ENCODE measurements at regions not wholly inside any gene's neighbourhood (a gene's known extent, or its start where the extent isn't known, plus 50 kb on each side); places are given as distances from the start of the nearest gene placed in this dataset.

DNA sequence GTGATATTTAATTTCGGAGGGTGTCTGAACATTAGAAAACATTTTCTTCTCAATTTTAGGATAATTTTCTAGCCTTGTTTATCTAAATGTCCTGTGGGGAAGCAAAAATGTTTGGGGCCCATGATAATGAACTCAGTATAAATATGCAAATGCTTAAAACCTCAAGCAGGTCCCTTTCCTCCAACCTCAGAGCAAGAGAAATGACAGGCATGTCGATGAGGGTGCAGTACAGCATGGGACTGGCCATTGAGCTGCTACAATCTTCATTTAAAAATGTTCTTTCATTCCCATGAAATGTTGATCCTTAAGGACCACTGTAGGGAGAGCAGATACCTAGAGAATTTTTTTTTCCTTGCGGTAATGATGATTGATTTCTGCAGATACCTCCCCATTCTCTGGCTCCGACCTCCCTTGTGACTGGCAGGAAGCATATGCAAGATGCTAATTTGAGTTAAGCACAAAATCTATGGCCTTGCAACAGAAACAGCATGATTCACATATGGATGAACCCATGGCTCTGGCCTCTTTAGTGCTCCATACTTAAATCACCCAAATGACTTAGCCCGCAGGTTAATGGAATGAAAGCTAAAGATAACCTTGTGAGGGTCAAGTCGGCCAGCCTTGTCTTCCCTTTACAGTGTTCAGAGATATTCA, 243.3 kb downstream of the SOX4 start:
- FAIRE-seq (no peak), DNase-seq (ENCODE audit: insufficient read length, low spot score) (no peak)
- no peak for TF ChIP-seq POLR2A (IDR thresholded peaks at IDR 0.05; ENCODE audit: low read depth, low read length)

DNA sequence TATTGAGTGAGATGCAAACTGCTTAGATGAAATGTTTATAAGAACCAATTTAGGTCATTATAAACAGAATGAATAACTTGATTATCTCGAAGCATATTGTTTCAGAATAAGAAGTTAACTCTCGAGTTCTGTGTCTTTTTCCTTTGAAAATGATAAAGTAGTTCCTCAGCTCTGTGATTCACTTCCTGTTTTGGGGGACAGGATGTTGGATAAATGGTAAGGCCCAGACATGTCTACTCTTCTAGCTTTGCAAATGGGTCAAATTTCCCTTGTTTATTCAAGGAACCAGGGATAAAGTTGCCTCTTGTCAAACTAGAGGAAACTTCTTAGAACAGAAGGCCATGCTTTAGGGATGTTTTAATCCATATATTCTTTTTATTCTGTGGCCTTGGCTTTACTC, 246.9 kb downstream of the SOX4 start:
- no peak for TF ChIP-seq POLR2A (IDR thresholded peaks at IDR 0.05; ENCODE audit: low read depth, low read length)
- DNase-seq (ENCODE audit: insufficient read length, low spot score) (no peak), FAIRE-seq (peak; percentile 66)

DNA sequence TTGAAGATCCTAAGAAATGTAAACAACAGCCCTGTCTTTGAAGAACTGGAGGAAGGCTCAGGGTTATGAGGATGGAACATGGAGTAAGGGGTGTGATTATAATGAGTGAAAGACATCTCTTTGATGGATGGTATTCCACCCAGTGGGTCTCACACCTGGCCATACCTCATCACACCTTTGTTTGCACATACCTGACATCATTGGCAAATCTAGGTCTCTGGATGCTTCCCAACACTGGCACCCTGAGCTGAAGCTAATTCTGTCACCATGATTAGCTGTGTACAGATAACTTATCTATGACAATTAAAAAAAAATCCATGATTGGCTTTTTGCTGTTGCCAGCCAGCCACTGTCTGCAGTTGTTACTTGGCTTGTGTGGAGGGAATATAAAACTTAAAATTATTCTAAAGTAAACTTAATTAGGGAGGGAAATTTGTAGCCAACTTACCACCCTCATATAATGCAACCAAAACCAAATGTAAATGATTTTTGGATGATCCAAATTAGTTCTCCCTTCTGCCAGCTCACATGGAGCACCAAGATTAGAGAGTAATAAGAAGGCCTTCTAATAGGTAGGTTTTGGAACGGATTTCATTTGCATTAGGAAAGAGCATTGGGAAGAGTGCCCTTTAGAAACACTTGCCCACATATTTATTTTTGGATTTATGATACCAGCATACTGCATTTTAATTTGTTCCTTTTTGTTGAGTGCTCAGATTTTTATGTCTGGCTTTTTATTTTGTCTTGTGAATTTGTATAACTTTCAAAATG, 249.5 kb downstream of the SOX4 start:
- no peak for FAIRE-seq
- no peak for TF ChIP-seq POLR2A (IDR thresholded peaks at IDR 0.05; ENCODE audit: low read depth, low read length)

DNA sequence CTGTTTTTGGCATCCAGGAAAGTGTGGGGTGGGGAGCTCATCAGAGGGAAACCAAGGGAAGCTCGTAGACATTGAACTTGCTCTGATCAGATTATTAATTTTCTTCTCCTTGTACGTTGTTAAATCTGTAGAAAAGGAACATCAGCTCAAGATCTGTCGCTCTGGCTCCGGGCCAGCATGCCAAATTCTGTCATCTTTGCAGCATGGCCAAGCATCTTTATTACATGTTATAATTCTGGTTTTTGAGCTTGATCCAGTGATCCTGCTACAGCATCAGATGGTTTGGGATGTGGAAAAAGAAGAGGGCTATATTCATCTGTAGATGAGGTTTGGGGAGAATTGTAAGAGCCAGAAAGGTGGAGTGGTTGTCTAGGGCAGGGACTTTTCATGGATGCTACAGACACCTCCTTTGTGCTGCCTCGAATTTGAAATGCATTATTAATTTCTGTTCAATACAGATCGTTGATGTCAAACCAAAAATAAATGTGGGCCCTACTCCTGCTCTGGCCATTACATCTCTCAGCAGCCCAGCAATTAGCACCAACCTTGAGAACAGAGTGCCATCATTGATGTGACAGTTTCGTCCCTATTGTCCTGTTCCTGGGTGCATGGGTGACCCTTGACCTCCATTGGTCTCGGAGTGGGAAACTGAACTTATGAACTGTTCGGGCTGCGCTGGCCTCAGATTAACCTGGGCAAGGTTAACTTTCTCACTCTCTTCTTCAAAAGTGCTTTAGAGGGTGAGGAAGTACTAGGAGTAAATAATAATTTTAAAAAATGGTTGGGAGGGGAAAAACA, 250.8 kb downstream of the SOX4 start:
- no peak for FAIRE-seq
- TF ChIP-seq POLR2A (IDR thresholded peaks at IDR 0.05; ENCODE audit: low read depth, low read length): no peak
- DNase-seq (ENCODE audit: insufficient read length, low spot score): no peak

More for the DNA sequence above, 249.5 kb downstream of the SOX4 start:
- no peak for DNase-seq (ENCODE audit: insufficient read length, low spot score)

DNA sequence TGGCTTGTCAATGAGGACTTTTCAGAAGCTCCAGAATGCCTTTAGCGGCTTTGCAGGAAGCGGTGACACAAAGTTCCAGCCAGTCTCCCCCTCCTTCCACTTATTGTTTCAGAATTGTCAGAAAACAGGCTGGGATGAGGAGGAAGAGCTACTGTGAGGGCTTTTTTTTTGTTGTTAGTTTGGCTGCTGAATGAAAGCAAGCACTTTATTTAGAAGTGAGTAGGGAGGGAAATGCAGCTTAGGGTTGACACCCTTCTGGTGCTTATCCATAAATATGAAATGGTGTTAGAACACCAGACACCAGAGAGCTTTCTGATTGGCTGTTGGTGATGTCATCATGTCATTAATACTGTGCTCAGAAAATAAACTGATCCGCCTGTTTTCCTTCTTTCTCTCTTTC, 251.5 kb downstream of the SOX4 start:
- DNase-seq (ENCODE audit: insufficient read length, low spot score): no peak
- no peak for TF ChIP-seq POLR2A (IDR thresholded peaks at IDR 0.05; ENCODE audit: low read depth, low read length)
- no peak for FAIRE-seq

DNA sequence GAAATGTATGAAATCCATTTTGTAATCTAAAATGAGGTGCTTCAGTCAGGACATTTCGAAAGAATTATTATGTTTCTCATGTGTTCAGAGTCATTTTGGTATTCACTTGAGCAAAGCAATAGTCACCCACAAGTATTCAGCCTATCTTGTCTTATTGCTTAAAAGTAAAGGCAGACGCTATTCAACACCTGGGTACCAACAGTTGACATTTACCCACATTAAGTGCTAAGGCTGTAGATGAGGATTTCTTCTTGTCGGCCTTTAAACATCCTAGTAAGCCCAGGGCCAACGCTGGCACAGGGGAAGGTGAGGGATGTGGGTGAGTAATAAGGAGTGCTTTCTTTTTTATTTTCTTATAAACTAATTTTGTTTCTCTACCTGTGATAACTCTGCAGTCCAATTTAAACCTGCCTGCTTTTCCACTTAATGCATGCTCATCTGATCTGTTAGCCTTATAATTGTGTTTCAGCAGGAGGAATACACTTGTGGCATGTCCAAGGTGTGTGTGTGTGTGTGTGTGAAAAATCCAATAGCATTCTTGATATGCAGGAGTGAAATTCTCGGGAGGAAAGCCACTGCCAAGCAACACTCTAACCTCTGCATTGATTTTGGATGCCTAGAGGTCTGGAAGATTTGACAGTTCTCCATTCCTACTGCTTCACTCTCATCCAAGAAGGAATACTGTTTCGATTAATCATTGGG, 252.0 kb downstream of the SOX4 start:
- no peak for TF ChIP-seq POLR2A (IDR thresholded peaks at IDR 0.05; ENCODE audit: low read depth, low read length)
- FAIRE-seq (no peak), DNase-seq (ENCODE audit: insufficient read length, low spot score) (no peak)

DNA sequence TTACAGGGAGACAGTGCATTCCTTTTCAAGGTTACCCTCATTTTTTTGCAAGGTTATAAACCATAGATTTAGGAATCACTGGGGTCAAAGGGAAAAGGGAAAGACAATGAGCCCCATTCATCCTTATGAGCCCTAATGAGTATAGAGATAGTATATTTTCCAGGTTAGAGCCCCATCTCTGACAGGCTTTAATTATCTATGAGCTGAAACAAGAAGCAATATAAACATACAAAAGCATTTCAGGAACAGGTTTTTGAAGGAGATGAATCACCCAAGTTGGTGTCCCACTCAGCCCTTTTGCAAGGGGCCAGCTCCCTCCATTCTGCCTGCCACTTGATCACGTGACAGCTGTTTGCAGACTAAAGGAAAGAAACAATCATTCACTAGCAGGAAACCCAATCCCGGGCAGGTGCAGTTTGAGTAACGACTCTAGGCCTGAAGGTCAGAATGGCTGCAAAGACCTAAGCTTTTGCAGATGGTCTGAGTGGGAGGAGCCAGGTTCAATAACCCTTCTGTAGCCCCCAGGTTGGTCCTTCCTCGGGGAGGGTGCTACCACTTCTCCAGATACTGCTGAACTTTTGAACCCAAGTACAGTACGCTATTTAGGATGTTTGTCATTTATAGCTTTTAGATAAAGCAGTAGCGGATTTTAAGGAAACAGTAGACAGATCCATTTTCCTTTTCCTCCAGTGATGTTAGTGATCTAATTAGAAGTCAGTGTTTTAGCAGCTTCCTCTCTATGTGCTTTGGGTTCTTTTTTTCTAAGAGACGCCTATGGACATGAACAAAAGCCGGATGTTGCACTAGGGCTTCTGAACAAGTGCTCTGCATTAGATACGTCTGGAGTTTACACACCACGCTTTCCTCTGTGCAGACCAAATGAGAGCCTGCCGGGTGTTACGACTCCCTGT, 253.2 kb downstream of the SOX4 start:
- TF ChIP-seq POLR2A (IDR thresholded peaks at IDR 0.05; ENCODE audit: low read depth, low read length): no peak
- no peak for FAIRE-seq
- no peak for DNase-seq (ENCODE audit: insufficient read length, low spot score)

DNA sequence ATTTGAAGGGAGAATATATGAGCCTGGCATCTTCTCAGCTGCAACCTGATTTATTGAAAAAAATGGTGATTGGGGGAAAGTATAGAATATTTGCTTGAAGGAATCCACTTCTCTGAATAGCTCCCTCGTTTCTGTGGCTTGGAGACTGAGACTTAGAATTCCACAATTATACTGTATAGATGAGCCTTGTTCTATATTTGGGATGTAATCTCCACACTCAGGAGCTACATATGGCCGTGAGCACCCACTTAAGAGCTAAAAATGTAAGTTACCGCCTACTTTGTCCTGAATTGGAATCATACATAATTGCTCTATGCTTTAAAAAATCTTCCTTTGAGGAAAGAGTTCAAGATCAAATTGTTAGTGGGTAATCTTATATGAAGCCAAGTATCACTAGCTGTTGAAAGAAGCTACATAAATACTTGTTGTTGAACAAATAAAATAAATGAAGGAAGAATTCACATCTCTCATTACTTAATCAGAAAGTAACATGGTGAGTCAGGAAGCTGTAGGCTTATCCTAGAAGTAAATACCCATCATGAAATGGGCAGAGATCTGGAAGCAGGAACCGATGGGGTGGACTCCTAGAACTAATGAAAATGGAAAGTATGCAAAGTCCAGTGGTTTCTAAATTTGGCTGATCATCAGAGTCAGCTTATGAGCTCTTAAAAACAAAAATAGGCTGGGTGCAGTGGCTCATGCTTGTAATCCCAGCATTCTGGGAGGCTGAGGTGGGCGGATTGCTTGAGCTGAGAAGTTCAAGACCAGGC, 254.3 kb downstream of the SOX4 start:
- FAIRE-seq (no peak), DNase-seq (ENCODE audit: insufficient read length, low spot score) (no peak)
- no peak for TF ChIP-seq POLR2A (IDR thresholded peaks at IDR 0.05; ENCODE audit: low read depth, low read length)

DNA sequence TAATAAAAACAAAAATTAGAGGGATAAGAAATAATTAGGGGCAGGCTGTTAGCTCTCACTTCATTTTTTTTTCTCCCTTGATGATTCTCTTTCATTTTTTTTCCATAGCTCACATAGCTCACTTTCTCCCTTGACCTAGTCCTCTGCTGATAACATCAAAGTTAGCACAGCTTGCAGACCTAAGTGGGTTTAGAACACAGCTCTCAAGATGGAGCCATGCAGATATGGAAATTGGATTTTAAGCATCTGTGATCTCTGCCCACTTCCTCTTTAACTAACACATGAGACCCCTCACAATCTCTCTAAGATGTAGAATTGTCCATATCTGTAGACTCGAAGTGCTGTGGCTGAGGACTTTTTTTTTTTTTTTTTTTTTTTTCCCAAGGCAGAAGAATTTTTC, 257.1 kb downstream of the SOX4 start:
- TF ChIP-seq POLR2A (IDR thresholded peaks at IDR 0.05; ENCODE audit: low read depth, low read length): no peak
- no peak for DNase-seq (ENCODE audit: insufficient read length, low spot score)
- FAIRE-seq: no peak

DNA sequence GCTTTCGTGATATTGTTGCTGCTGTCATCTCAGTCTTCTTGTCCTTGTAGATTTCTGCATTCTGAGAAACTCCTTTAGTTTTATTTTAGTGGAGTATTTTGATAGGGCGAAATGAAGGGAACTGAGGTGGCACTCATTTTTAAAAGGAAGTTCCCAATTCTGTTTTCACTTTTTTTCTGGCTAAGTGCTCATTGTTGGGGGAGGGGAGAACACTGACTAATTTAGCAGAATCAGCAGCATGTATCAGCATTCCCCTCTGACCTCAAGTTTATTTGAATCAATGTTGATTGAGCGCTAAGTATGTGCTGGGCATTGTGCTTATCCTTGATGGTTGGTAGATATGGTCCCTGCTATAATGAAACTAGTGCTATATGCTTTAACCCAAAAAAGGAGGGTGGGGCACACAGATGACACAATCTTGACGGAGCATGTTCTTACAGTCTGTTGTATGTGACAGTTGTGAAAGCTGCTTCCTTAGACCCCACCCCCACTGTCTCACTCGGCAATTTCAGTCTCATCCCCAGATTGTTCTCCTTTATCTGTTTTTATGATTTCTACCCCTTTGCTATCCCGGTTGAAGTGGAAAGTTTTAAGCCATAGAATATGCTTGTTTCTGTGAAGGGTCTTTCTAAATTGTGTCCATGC, 262.4 kb downstream of the SOX4 start:
- FAIRE-seq (no peak), DNase-seq (ENCODE audit: insufficient read length, low spot score) (no peak)
- TF ChIP-seq POLR2A (IDR thresholded peaks at IDR 0.05; ENCODE audit: low read depth, low read length): no peak

DNA sequence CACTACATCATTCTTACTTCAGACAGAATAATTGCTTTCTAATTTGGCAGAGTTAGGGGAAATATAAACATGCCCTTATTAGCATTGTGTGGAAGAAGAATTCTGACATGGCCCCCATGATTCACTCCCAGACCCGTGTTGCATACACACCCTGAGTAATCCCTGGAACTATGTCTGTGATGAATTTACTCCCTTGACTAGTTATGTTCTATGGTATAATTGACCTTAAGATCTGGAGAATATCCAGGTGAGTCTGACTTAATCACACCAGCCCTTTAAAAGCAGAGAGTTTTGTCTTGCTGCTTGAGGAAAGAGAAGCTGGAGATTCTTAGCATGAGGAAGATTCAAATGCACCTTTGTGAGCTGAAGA, 262.9 kb downstream of the SOX4 start:
- DNase-seq (ENCODE audit: insufficient read length, low spot score): peak; percentile 52
- peak; percentile 84 for FAIRE-seq
- no peak for TF ChIP-seq POLR2A (IDR thresholded peaks at IDR 0.05; ENCODE audit: low read depth, low read length)

DNA sequence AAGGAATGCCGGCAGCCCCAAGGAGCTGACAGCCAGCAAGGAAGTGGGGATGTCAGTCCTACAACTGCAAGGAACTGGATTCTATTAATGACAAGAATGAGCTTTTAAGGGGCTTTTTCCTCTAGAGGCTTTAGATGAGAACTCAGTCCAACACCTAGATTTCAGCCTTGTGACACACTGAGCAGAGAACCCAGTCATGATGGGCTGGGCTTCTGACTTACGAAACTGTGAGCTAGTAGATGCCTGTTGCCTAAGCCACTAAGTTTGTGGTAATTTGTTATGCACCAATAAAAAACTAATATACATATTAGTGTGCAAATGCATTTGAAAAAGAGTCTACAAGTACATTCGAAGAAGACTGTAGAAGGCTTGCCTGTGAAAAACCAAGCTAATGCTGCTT, 263.3 kb downstream of the SOX4 start:
- TF ChIP-seq POLR2A (IDR thresholded peaks at IDR 0.05; ENCODE audit: low read depth, low read length): no peak
- no peak for FAIRE-seq
- DNase-seq (ENCODE audit: insufficient read length, low spot score): no peak
